ENCODE measurements at regions not wholly inside any gene's neighbourhood (a gene's known extent, or its start where the extent isn't known, plus 50 kb on each side); places are given as distances from the start of the nearest gene placed in this dataset.

DNA sequence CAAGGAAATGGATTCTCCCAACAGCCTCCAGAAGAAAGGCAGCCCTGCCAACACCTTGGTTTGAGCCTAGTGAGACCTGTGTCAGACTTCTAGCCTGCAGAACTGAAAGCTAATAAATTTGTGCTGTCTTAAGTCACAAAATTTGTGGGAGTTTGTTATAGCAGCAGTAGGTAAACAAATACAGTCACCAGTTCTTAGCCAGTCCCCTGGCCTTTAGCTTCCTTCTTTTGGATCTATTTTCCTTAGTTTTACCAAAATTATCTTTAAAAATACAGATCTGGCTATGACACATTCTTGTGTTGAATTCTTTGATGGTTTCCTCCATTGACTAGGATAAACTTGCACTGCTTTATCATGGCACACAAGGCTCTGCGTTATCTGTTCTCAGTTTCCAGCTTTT, 697.9 kb upstream of the FANCL start:
- DNase-seq (ENCODE audit: low read depth in 1 of 2, low spot score in 1 of 2): no peak

DNA sequence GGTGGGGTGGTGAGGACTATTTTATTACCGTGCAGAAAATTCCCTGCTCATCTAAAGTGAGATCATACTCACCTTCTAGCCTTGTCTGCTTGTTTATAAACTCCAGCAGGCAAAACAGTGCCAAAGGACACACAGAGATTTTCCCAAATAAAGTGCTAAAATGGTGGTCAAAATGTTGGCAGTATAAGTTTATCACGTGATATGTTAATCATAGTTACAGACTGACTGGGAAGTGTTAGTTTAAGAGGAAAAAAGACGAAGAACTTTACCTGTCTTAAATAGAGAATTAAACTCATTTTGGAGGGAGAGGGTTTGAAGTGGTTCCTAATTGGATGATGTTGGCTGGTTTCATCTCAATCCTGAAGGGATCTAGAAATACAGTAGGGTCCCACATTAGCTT, 691.7 kb upstream of the FANCL start:
- DNase-seq (ENCODE audit: low read depth in 1 of 2, low spot score in 1 of 2): no peak

DNA sequence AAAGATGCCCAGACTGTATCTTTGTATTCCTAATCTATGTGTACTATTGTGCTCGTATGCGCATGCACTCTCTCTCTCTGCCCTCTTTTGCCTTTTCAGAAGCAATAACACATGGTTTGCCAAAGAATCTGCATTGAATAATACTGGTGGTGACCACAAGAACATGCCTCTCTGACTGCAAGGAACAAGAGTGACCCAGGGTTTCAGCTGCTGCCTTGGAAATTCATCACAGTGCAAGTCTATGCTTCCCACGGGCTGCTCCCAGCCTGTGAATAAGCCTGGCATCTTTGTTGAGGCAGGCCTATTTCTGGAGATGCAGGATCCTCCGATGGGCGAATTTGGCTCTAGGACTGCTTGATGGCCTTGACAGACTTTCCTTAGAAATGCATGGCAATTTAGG, 689.4 kb upstream of the FANCL start:
- DNase-seq (ENCODE audit: low read depth in 1 of 2, low spot score in 1 of 2): no peak

- no peak for DNase-seq (ENCODE audit: low read depth in 1 of 2, low spot score in 1 of 2)
Observed at GRCh38 chr2:58928973-58929372, 687.8 kb upstream of the FANCL start.

DNA sequence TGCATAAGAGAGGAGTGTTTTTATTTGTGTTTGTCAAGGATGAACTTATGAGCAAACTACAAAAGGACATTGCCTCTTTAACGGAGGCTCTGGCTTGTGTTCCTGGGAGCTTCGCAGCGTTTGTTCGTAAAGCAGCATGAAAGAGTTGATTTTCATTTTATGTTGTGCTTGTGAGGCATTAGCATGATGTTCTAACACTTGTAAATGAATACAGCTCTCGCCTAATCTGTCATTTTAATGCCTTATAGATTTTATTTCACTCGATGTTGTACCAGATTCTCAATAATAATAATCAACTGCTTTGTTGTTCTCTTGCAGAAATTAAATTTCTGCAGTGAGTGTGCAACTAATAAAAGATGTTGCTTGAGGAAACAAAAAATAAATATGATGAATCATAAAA, 687.3 kb upstream of the FANCL start:
- no peak for DNase-seq (ENCODE audit: low read depth in 1 of 2, low spot score in 1 of 2)

GRCh38 chr2:58926112-58926511, 685.0 kb upstream of the FANCL start:
- DNase-seq (ENCODE audit: low read depth in 1 of 2, low spot score in 1 of 2): no peak

GRCh38 chr2:58925676-58926081, 684.6 kb upstream of the FANCL start:
- no peak for DNase-seq (ENCODE audit: low read depth in 1 of 2, low spot score in 1 of 2)

GRCh38 chr2:58923869-58924268, 682.7 kb upstream of the FANCL start:
- no peak for DNase-seq (ENCODE audit: low read depth in 1 of 2, low spot score in 1 of 2)

DNA sequence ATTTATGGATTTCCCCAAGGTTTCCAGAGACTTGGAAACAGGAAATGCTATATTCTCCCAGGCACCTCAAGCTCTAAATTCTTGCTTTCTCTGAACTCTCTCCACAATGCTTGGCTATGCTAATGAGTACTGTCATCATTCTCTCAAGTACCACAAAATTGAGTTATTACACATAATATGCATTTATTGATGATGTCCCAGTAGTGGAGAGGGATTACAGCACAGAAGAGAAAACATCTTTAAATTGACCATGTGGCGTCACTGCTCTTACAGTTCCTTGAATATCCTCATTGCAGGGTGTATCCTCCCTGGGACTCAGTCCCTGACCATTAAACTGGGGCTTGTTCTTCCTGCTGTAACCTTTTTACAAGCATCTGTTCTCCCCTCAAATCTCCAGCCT, 681.1 kb upstream of the FANCL start:
- no peak for DNase-seq (ENCODE audit: low read depth in 1 of 2, low spot score in 1 of 2)

GRCh38 chr2:58921676-58922075, 680.6 kb upstream of the FANCL start:
- DNase-seq (ENCODE audit: low read depth in 1 of 2, low spot score in 1 of 2): no peak

GRCh38 chr2:58920001-58920400, 678.9 kb upstream of the FANCL start:
- DNase-seq (ENCODE audit: low read depth in 1 of 2, low spot score in 1 of 2): no peak

DNA sequence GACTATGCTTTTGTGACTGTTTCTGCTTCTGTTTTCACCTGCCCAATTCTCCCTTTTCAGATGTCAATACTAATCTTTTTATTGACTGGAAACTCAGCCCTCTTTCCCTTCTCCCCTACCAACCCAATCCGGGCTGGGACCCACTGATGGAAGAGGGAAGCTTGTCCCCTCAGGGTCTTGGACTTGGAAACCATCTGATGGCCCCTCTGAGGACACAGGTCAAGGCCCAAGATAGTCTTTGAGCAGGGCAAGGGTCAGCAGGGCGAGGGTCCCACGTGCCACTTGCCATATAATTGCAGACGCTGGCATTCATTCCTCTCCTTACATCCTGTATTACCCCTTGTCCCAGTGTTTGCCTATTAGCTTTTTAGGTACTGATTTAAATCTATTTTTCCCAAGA, 678.2 kb upstream of the FANCL start:
- no peak for DNase-seq (ENCODE audit: low read depth in 1 of 2, low spot score in 1 of 2)

GRCh38 chr2:58918141-58918540, 677.0 kb upstream of the FANCL start:
- DNase-seq (ENCODE audit: low read depth in 1 of 2, low spot score in 1 of 2): no peak

DNA sequence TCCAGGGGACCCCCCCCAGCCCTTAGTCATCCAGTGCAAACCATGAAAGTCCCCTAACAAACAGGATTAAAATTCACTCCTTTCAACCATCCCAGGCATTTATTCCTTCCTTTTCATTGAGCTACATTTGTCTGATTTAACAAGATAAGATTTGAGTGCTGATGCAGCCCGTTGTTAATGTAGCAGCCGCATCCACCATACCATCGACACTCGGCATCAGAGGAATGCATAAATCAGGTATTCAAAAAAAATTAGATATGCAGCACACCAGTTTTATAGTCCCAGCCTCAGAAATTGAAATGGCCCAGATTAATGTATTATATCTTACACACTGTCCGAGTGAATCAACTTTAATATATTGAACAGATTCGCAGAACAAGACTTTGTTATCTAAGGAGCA, 676.5 kb upstream of the FANCL start:
- DNase-seq (ENCODE audit: low read depth in 1 of 2, low spot score in 1 of 2): no peak

DNA sequence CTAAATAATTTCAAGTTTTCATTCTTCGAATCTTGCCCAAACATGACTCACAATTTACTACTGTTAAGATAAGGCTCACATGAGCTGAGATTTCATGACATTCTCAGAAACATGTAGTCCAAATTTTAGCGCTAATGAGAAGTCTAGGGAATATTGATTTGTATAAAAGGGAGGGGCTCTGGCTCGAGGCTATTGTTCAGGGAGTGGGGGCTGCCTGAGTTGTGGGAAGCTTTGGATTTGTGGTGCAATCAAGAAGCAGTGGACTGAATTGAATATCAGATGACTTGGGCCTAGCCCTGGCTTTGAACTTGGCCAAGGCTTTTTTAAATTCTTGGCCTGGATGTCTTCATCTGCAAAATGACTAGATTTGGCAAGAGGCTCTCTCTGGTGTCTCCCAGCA, 674.9 kb upstream of the FANCL start:
- DNase-seq (ENCODE audit: low read depth in 1 of 2, low spot score in 1 of 2): no peak

DNA sequence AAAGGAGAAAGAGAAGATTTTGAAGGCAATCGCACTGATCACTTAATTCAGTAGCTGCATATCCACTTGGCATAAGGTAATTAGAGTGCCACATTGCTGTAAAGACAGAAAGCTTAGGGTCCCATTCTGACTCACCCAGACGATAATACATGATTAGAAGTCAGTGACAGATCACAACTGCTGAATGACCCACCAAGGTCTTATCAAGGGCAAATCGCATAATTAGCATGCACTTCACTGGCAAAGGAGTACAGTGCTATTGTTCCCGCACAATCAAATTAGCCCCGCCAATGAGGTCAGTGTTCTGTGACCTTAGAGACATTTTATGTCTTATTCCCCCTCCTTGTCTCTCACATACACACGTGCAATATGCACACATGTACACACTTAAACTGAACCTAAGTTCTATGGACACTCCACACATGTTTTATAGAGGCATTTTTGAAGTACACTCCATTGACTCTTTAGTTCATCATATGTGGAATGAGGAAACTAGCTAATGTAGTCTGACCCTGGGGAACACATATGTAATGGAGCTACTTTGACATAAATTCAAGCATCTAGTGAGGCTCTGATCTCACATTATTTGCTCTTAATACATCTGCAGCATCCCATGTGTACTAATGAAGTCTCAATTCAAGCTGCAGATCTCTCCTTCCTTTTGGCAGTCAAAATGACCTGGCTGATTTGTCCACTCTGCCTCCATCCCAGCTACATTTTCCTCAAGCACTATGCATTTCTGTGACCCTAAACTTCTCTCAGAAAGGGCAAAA, 673.8 kb upstream of the FANCL start:
- DNase-seq (ENCODE audit: low read depth in 1 of 2, low spot score in 1 of 2): no peak

DNA sequence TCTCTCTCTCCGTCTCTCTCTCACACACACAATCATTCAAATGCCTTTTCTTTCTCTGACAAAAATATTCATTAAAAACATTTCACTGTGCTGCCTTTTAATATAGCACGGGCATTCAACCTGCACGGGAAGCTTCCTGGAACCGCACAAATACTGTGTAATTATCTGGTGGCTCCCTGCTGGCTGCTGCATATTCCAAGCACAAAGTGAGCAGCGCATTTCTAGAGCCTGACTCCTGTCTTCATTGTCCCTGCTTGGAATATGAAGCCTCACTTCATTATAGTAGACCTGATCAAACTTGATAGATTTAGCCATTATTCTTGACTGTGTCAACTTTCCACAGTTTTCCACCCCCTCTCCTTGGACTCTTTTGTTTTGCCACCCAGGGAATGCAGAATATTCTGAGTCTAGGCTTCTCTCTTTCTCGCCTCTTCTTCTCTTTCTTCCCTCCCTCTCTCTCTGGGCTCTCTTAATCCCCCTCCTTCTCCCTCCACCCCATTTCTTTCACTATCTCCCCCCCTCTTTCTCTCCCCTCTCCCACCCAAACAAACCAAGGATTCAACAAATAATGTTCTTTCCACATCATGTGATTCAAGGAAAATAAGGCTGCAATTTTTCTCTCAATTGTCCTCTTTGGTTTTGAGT, 672.1 kb upstream of the FANCL start:
- DNase-seq (ENCODE audit: low read depth in 1 of 2, low spot score in 1 of 2): no peak

- DNase-seq (ENCODE audit: low read depth in 1 of 2, low spot score in 1 of 2): no peak
Observed at GRCh38 chr2:58911877-58912276, 670.8 kb upstream of the FANCL start.

- DNase-seq (ENCODE audit: low read depth in 1 of 2, low spot score in 1 of 2): no peak
Observed at GRCh38 chr2:58908501-58909154, 667.5 kb upstream of the FANCL start.

DNA sequence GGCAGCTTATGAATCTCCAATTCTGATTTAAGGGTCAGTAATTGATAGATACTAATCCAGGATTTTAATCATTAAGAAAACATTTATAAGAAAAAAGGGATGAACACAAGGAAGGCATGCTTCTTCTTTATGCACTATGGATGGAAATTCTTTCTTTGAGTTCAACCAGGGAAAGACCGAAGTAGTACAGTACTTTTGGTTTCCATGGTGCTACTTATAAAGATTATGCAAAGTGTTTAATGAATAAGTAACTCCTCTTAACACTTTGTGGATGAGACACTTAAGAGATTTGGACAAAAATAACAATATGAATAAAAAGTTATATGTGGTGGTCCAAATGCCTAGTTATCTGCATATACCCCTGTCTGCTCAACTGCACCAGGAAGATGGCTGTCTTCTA, 666.5 kb upstream of the FANCL start:
- no peak for DNase-seq (ENCODE audit: low read depth in 1 of 2, low spot score in 1 of 2)

- no peak for DNase-seq (ENCODE audit: low read depth in 1 of 2, low spot score in 1 of 2)
Observed at GRCh38 chr2:58906081-58906645, 665.0 kb upstream of the FANCL start.

DNA sequence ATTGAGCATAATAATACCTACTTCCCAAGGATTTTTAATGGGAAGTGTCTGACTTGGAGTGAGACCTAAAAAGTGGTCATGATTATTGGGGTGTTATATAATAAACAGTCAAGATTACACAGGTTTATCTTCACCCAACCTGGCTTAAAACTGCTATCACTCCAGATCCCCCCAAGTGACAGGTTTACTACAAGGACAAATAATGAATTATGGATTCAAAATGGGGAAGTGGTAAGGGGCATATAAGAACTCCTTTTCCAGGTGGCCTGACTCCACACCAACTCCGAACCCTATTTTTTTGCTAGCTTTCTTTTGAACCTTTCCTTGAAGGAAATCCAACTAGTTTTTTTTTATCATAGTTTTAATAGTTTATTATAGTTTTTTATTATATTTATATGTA, 663.0 kb upstream of the FANCL start:
- no peak for DNase-seq (ENCODE audit: low read depth in 1 of 2, low spot score in 1 of 2)

Data from stimulated activated CD4-positive, alpha-beta T cell treated with anti-CD3 and anti-CD28 coated beads, Interleukin-15, amount 100 ng/mL, for 1 hour (primary cell).